GM12891 (cell line): ENCODE measurements at regions not wholly inside any gene's neighbourhood (a gene's known extent, or its start where the extent isn't known, plus 50 kb on each side); places are given as distances from the start of the nearest gene placed in this dataset.

ENCODE experiments used
- POLR2A ChIP-seq: IDR thresholded peaks from 2 replicates; pipeline ENCODE4 v1.6.1; 2011; ENCODE audit warnings: low read depth, low read length, control low read depth
- POLR2AphosphoS5 ChIP-seq: IDR thresholded peaks from 2 replicates; pipeline ENCODE4 v1.6.1; 2011; ENCODE audit warnings: low read depth, low read length, control low read depth
- SPI1 ChIP-seq: IDR thresholded peaks from 2 replicates; pipeline ENCODE4 v1.6.1; 2011; ENCODE audit warnings: low read depth, low read length, control low read depth
- TAF1 ChIP-seq: IDR thresholded peaks from 2 replicates; pipeline ENCODE4 v1.6.1; 2011; ENCODE audit warnings: low read depth, low read length, control low read depth

DNA sequence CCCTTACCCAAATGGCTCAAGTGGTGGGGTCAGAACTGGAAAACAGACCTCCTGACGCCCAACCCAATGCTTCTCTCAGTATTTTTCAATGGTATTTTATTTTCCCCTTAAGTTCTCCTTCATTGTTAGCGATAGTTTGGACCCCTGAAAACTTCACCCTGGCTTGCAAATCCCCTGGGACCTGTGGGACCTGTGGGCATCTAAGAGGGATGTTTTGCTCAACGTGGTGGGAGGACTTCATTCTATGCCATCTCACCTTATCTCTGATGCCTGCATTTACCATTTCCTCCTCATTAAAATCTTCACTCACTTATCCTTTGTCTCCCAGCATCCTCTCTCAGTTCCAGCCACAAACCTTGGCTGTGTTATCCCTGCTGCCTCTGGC is 59.4 kb upstream of the GZMB start:
- no peak for TF ChIP-seq SPI1
- no peak for TF ChIP-seq POLR2A
- no peak for TF ChIP-seq POLR2AphosphoS5
- TF ChIP-seq TAF1 = no peak
